ENCODE measurements at regions not wholly inside any gene's neighbourhood (a gene's known extent, or its start where the extent isn't known, plus 50 kb on each side); places are given as distances from the start of the nearest gene placed in this dataset.
A peak's percentile ranks its signal among the peaks of the same experiment; 100 is the strongest.

DNA sequence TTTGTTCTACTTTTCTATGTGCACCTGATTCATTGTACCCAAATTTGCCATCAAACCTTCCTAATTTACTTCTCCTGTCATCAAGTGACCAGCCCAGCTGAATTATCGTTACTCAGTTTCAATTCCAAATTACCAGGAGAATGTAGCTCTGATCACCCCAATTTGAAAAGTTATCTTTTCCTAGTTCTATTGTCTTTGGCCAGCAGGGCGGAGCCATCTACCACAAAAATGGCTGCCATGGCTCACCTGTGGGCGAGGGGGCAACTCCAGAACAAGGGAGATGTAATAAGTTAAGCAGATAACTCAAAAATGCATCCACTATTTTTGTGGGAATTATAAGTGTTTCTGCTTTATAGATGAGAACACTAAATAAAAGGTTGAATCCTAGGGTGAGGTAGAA is 133.8 kb upstream of the MOCS2 start:
- ChIA-PET CTCF (interaction anchor here (0.7 kb wide), 2 partner anchors 11 to 91 kb away, joined by 3 to 4 read pairs; no protein-coding TSS in a partner anchor), POLR2A (ENCODE audit: low non-redundant PET) (no interaction called here)
- no peak for DNase-seq (ENCODE audit: low spot score)
- H3K27ac ChIP-seq = no peak overlapping the region
- TF ChIP-seq, protein P1, sequence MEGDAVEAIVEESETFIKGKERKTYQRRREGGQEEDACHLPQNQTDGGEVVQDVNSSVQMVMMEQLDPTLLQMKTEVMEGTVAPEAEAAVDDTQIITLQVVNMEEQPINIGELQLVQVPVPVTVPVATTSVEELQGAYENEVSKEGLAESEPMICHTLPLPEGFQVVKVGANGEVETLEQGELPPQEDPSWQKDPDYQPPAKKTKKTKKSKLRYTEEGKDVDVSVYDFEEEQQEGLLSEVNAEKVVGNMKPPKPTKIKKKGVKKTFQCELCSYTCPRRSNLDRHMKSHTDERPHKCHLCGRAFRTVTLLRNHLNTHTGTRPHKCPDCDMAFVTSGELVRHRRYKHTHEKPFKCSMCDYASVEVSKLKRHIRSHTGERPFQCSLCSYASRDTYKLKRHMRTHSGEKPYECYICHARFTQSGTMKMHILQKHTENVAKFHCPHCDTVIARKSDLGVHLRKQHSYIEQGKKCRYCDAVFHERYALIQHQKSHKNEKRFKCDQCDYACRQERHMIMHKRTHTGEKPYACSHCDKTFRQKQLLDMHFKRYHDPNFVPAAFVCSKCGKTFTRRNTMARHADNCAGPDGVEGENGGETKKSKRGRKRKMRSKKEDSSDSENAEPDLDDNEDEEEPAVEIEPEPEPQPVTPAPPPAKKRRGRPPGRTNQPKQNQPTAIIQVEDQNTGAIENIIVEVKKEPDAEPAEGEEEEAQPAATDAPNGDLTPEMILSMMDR (conservative IDR thresholded peaks at IDR 0.05; ENCODE audit: low read depth) = no peak

DNA sequence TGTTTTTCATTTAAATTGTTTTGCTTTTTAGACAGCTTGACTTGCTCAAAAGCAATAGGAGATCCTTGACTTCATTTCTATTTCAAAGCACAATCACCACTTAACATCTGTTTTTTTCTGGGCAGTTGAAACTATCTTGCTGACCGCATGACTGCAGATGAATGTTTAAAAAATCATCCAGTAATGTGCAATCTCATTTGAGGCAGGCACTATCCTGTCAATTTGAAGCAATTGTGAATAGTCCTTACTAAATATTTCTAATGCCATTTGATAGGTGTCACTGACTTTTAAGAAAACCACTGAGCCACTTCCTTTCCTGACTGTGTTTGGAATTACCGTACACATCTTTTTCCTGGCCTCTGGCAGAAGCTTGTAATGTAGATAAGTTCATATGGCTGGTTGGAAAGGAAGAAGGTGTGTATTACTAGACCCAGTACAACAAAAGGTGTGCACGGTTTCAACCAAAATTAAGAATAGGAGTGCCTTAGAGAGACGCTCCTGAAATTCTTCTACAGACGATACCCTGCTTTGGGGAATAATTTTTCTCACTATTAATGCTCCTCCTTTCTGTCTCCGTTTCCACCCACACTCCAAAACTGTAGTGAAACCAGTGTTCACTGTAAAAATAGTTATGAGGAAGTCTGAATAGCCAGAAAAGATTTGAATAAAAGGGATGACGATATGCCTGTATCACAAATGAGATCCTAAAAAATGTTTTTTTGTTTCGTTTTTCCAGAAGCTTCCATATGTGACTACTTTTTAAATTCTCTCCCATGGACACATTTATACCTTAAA is 136.7 kb upstream of the MOCS2 start:
- no peak overlapping the region for H3K27ac ChIP-seq
- DNase-seq (ENCODE audit: low spot score) = peak; percentile 84
- TF ChIP-seq, protein P1 (conservative IDR thresholded peaks at IDR 0.05; ENCODE audit: low read depth) = no peak
- ChIA-PET POLR2A (ENCODE audit: low non-redundant PET) (no interaction called here), CTCF (interaction anchor here (0.6 to 0.8 kb wide), 3 partner anchors 30 to 958 kb away, joined by 3 to 5 read pairs (median 4); no protein-coding TSS in a partner anchor)

DNA sequence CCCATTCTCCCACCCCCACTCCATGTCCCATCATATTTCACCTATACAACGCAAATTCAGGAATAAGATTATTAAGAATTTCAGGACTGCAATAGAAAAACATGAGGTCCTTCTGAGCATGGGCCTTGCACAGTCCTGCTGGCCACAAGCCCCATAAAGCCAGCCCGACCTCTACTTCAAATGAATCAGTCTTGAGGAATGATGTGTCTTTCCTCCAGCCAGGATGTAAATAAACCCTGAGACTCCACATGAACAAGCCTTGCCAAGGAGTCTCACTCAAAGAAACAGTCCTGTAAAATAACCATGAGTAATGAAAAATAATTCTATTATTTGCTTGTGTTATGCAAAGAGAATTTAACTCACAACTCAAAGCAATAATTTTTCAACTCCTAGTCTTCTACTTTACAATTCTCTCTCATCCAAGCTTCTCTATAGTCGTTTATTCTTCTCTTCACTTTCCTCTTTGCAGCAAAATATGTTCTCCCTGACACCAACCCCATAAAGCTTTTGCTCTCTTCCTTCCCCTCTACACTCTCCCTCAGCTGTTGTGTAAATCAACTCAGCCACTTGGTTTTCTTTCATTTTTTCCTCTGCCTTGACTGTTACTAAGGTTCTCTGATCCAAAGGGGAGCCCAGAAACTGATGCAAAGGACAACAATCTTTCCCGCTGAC is 140.1 kb upstream of the MOCS2 start:
- ChIA-PET CTCF (interaction anchor here (0.6 to 1.0 kb wide), 4 partner anchors 85 to 354 kb away, joined by 3 to 6 read pairs (median 4); no protein-coding TSS in a partner anchor), POLR2A (ENCODE audit: low non-redundant PET) (no interaction called here)
- peak; percentile 83 for DNase-seq (ENCODE audit: low spot score)
- TF ChIP-seq, protein P1 (conservative IDR thresholded peaks at IDR 0.05; ENCODE audit: low read depth) = no peak
- peak overlapping the region; percentile 88 for H3K27ac ChIP-seq

DNA sequence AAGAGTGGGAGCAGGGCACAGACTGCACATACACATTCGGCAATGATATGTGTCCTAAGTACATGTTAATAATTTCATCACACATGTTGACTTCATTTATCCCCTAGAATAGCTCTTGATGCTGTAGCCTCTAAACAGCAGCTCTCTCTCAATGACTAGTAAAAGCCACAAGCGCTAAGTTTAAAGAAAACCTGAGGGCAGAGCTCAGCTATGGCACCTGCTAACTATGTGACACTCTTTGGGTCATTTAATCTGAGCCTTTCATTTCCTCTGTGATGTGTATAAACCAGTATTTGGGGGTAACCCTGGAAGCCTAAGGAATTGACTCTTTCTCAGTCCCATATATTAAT is 140.6 kb upstream of the MOCS2 start:
- no peak for DNase-seq (ENCODE audit: low spot score)
- ChIA-PET POLR2A (ENCODE audit: low non-redundant PET) (no interaction called here), CTCF (interaction anchor here (0.6 to 1.0 kb wide), 2 partner anchors 84 to 103 kb away, joined by 5 to 6 read pairs; no protein-coding TSS in a partner anchor)
- TF ChIP-seq, protein P1 (conservative IDR thresholded peaks at IDR 0.05; ENCODE audit: low read depth) = no peak
- H3K27ac ChIP-seq = no peak overlapping the region

DNA sequence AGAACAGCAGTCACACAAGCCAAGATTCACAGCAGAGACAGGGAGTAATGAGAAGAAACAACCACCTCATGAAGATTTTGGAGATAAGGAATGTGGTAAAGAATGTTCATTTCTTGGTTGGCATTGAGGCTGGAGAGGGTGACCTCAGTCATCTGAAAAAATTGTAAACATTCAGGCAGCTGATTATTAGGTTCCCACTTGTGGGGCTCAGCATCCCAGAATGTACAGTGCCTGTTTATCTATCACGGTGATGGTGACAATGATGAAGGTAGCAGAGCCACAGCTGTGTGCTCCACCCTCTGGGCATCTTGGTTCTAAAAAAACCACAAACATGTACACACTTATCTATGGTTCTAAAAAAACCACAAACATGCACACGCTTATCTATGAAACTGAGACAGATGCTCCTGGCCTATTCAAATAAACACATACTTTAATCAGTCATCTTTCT is 143.9 kb upstream of the MOCS2 start:
- H3K27ac ChIP-seq = no peak overlapping the region
- ChIA-PET CTCF (no interaction called here), POLR2A (ENCODE audit: low non-redundant PET) (no interaction called here)
- TF ChIP-seq, protein P1 (conservative IDR thresholded peaks at IDR 0.05; ENCODE audit: low read depth) = no peak
- peak; percentile 19 for DNase-seq (ENCODE audit: low spot score)

DNA sequence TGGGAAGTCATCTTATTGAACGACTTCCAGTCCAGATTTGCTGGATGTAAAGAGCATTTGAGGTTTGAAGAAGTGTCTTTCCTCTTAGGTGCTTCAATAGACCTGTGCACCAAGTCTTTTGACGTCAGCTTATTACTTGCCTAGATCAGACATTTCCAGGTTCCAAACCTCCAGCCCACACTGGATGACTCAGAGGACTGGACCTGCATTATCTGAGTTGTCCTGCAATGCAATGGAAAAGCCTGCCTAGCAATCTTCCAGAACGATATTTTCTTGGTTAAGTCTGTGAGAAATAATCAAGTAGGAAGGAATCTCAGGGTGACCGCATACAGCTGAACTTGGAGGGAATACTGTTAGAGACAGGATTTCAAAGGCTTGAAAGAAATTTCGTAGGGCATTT is 147.2 kb upstream of the MOCS2 start:
- POLR2A ChIA-PET (ENCODE audit: low non-redundant PET) = no interaction called here
- no peak overlapping the region for H3K27ac ChIP-seq
- peak; percentile 60 for DNase-seq (ENCODE audit: low spot score)
- TF ChIP-seq, protein P1 (conservative IDR thresholded peaks at IDR 0.05; ENCODE audit: low read depth) = no peak
- CTCF ChIA-PET = interaction anchor here (0.7 kb wide), 1 partner anchor 44 kb away, joined by 4 read pairs; no protein-coding TSS in a partner anchor
